ENCODE measurements at regions not wholly inside any gene's neighbourhood (a gene's known extent, or its start where the extent isn't known, plus 50 kb on each side); places are given as distances from the start of the nearest gene placed in this dataset.

GRCh38 chr1:87495147-87495546, 166.5 kb downstream of the LMO4 start:
- H3K36me3 ChIP-seq = no peaks in the 10 kb centered on the region
- WGBS = 96% methylated on average over 3 of the region's 3 CpGs
- H3K9me3 ChIP-seq = no peaks in the 10 kb centered on the region
- H3K4me3 ChIP-seq = no peak overlapping the region
- no peak for DNase-seq (ENCODE audit: low spot score in 2 of 2)
- no peak overlapping the region for H3K27ac ChIP-seq
- no peaks in the 10 kb centered on the region for H3K4me1 ChIP-seq
- no peaks in the 10 kb centered on the region for H3K27me3 ChIP-seq
- TF ChIP-seq EP300 (IDR thresholded peaks at IDR 0.05) = no peak
- no peak for TF ChIP-seq POLR2AphosphoS5 (IDR thresholded peaks at IDR 0.05)

GRCh38 chr1:87495870-87496269, 167.2 kb downstream of the LMO4 start:
- no peak overlapping the region for H3K27ac ChIP-seq
- H3K4me3 ChIP-seq = no peak overlapping the region
- WGBS = 93% methylated on average over 6 of the region's 6 CpGs
- no peaks in the 10 kb centered on the region for H3K27me3 ChIP-seq
- no peaks in the 10 kb centered on the region for H3K36me3 ChIP-seq
- H3K9me3 ChIP-seq = no peaks in the 10 kb centered on the region
- no peak for DNase-seq (ENCODE audit: low spot score in 2 of 2)
- no peaks in the 10 kb centered on the region for H3K4me1 ChIP-seq
- no peak for TF ChIP-seq CTCF (IDR thresholded peaks at IDR 0.05)
- TF ChIP-seq POLR2A (IDR thresholded peaks at IDR 0.05) = no peak

GRCh38 chr1:87497380-87498203, 168.9 kb downstream of the LMO4 start:
- no peaks in the 10 kb centered on the region for H3K27me3 ChIP-seq
- no peaks in the 10 kb centered on the region for H3K36me3 ChIP-seq
- H3K9me3 ChIP-seq = no peaks in the 10 kb centered on the region
- TF ChIP-seq POLR2AphosphoS5 (IDR thresholded peaks at IDR 0.05) = no peak
- no peak for TF ChIP-seq CTCF (IDR thresholded peaks at IDR 0.05)
- no peak for TF ChIP-seq POLR2A (IDR thresholded peaks at IDR 0.05)
- TF ChIP-seq EP300 (IDR thresholded peaks at IDR 0.05) = no peak
- WGBS = 58% methylated on average over 1 of the region's 1 CpG
- H3K4me1 ChIP-seq = no peaks in the 10 kb centered on the region
- no peak overlapping the region for H3K4me3 ChIP-seq
- DNase-seq (ENCODE audit: low spot score in 2 of 2) = no peak
- H3K27ac ChIP-seq = no peak overlapping the region

GRCh38 chr1:87501738-87502137, 173.1 kb downstream of the LMO4 start:
- Histone ChIP-seq H3K27ac (no peak overlapping the region), H3K27me3 (no peaks in the 10 kb centered on the region), H3K36me3 (no peaks in the 10 kb centered on the region), H3K9me3 (no peaks in the 10 kb centered on the region), H3K4me1 (no peaks in the 10 kb centered on the region), H3K4me3 (no peak overlapping the region)
- TF ChIP-seq CTCF (IDR thresholded peaks at IDR 0.05) (no peak), EP300 (IDR thresholded peaks at IDR 0.05) (no peak), POLR2A (IDR thresholded peaks at IDR 0.05) (no peak), POLR2AphosphoS5 (IDR thresholded peaks at IDR 0.05) (no peak)
- 60% methylated on average over 2 of the region's 2 CpGs for WGBS
- DNase-seq (ENCODE audit: low spot score in 2 of 2) = no peak

- 64% methylated on average over 9 of the region's 9 CpGs for WGBS
Observed at GRCh38 chr1:87505391-87505983, 176.8 kb downstream of the LMO4 start.

More at GRCh38 chr1:87505391-87505983, 176.8 kb downstream of the LMO4 start:
- Histone ChIP-seq H3K27me3 (no peaks in the 10 kb centered on the region), H3K4me1 (no peaks in the 10 kb centered on the region), H3K36me3 (no peaks in the 10 kb centered on the region), H3K4me3 (no peak overlapping the region), H3K9me3 (no peaks in the 10 kb centered on the region), H3K27ac (no peak overlapping the region)
- TF ChIP-seq EP300 (IDR thresholded peaks at IDR 0.05) (no peak), POLR2A (IDR thresholded peaks at IDR 0.05) (no peak), CTCF (IDR thresholded peaks at IDR 0.05) (no peak), POLR2AphosphoS5 (IDR thresholded peaks at IDR 0.05) (no peak)
- no peak for DNase-seq (ENCODE audit: low spot score in 2 of 2)

All from suprapubic skin (tissue), 4 donors.